PC-9 (cell line): ENCODE measurements at regions not wholly inside any gene's neighbourhood (a gene's known extent, or its start where the extent isn't known, plus 50 kb on each side); places are given as distances from the start of the nearest gene placed in this dataset.

ENCODE experiments used
- BruUV-seq: library from RNA; stranded (reverse); fragments of 400-500 nt; replicated peaks from 2 replicates; lab custom pipeline; 2021; lab: Mats Ljungman, UMichigan
- CTCF ChIA-PET: fragments of 300-600 bp; sonication (Branson Sonifier 250); formaldehyde crosslinking; loops from one replicate; lab custom pipeline; 2022; ENCODE audit warnings: antibody characterized with exemption; lab: Charles Lee
- POLR2A ChIA-PET: fragments of 300-600 bp; sonication (Branson Sonifier 250); formaldehyde crosslinking; loops from one replicate; lab custom pipeline; 2022; ENCODE audit warnings: antibody characterized with exemption; ENCODE audit not compliant: unreplicated experiment; lab: Charles Lee
- DNase-seq, 2 experiments: peaks; one replicate each; pipeline versions ENCODE4 v3.0.0 to v3.0.0-alpha.2; 2015 to 2022; ENCODE audit warnings: mixed read lengths in 1 of 2
- H2AFZ ChIP-seq: fragments of 200-600 bp; sonication (generic); 2 replicates; pipeline ENCODE4 v1.8.1; 2017; ENCODE audit warnings: antibody characterized with exemption
- H3F3A ChIP-seq: fragments of 200-600 bp; sonication (generic); 2 replicates; pipeline ENCODE4 v1.8.1; 2017; ENCODE audit warnings: antibody characterized with exemption, mild to moderate bottlenecking, low read depth; ENCODE audit not compliant: insufficient read depth
- H3K27ac ChIP-seq: fragments of 200-600 bp; sonication (generic); 2 replicates; pipeline ENCODE4 v1.6.1; 2016; ENCODE audit warnings: mixed run types
- H3K27me3 ChIP-seq: fragments of 200-600 bp; sonication (generic); 2 replicates; pipeline ENCODE4 v1.6.1; 2016; ENCODE audit warnings: low read depth, mixed run types; ENCODE audit not compliant: insufficient read depth
- H3K36me3 ChIP-seq: fragments of 200-600 bp; sonication (generic); 2 replicates; pipeline ENCODE4 v1.6.1; 2016; ENCODE audit warnings: low read depth, mixed run types
- H3K4me1 ChIP-seq: fragments of 200-600 bp; sonication (generic); replicated peaks from 2 replicates; pipeline ENCODE4 v1.6.1; 2016; ENCODE audit warnings: mixed run types; ENCODE audit not compliant: insufficient read depth
- H3K4me2 ChIP-seq: fragments of 200-600 bp; sonication (generic); 2 replicates; pipeline ENCODE4 v1.6.1; 2017; ENCODE audit warnings: mixed run types
- H3K4me3 ChIP-seq: fragments of 200-600 bp; sonication (generic); 2 replicates; pipeline ENCODE4 v1.6.1; 2016; ENCODE audit warnings: mixed run types
- H3K79me2 ChIP-seq: fragments of 200-600 bp; sonication (generic); 2 replicates; pipeline ENCODE4 v1.6.1; 2017; ENCODE audit warnings: low read depth, mixed run types
- H3K9me2 ChIP-seq: fragments of 200-600 bp; sonication (generic); 2 replicates; pipeline ENCODE4 v1.8.1; 2017; ENCODE audit warnings: mild to moderate bottlenecking; ENCODE audit not compliant: insufficient read depth
- H3K9me3 ChIP-seq: fragments of 200-600 bp; sonication (generic); 2 replicates; pipeline ENCODE4 v1.8.1; 2016; ENCODE audit warnings: low read depth; ENCODE audit not compliant: insufficient read depth
- H4K20me1 ChIP-seq: fragments of 200-600 bp; sonication (generic); 2 replicates; pipeline ENCODE4 v1.8.1; 2017; ENCODE audit not compliant: insufficient read depth
- CTCF ChIP-seq: fragments of 200-600 bp; sonication (generic); conservative IDR thresholded peaks from 2 replicates; pipeline ENCODE4 v1.6.1; 2017; ENCODE audit warnings: mixed run types, antibody characterized with exemption, mild to moderate bottlenecking, moderate library complexity
- EZH2 ChIP-seq: fragments of 200-600 bp; sonication (generic); IDR thresholded peaks from 2 replicates; pipeline ENCODE4 v1.8.0; 2017; ENCODE audit warnings: antibody characterized with exemption, low read depth
- intact Hi-C: fragments of 100-400 bp; cut with micrococcal nuclease; formaldehyde crosslinking; loops from one replicate; pipeline ENCODE4 v1.10.0; 2022; ENCODE audit not compliant: unreplicated experiment

- BruUV-seq, result no TSS peak
- Histone ChIP-seq H2AFZ (no peak overlapping the region), H3K9me2 (no peaks in the 10 kb centered on the region), H3K27me3 (no peaks in the 10 kb centered on the region), H3K4me2 (no peak overlapping the region), H3F3A (no peaks in the 10 kb centered on the region), H4K20me1 (no peaks in the 10 kb centered on the region), H3K79me2 (no peaks in the 10 kb centered on the region), H3K9me3 (no peaks in the 10 kb centered on the region), H3K4me1 (peaks cover 6% of the 10 kb centered on the region), H3K4me3 (no peak overlapping the region), H3K27ac (no peak overlapping the region), H3K36me3 (no peaks in the 10 kb centered on the region)
- CTCF ChIA-PET, result no interaction called here
- POLR2A ChIA-PET, result no interaction called here
- intact Hi-C loops, result no loop called here
- TF ChIP-seq EZH2 (no peak), CTCF (no peak)
- no peak for DNase-seq
These were observed 118.3 kb upstream of the BOD1 start for GRCh38 chr5:173734716-173735115.

GRCh38 chr5:173735184-173735583 lies 118.7 kb upstream of the BOD1 start:
- Histone ChIP-seq H3K79me2 (no peaks in the 10 kb centered on the region), H3K4me2 (no peak overlapping the region), H2AFZ (no peak overlapping the region), H3K4me1 (peaks cover 6% of the 10 kb centered on the region), H4K20me1 (no peaks in the 10 kb centered on the region), H3K4me3 (no peak overlapping the region), H3K27me3 (no peaks in the 10 kb centered on the region), H3K9me3 (no peaks in the 10 kb centered on the region), H3K27ac (no peak overlapping the region), H3K36me3 (no peaks in the 10 kb centered on the region), H3F3A (no peaks in the 10 kb centered on the region), H3K9me2 (no peaks in the 10 kb centered on the region)
- no peak for DNase-seq
- TF ChIP-seq EZH2, result no peak
- no peak for TF ChIP-seq CTCF
- no TSS peak for BruUV-seq
- intact Hi-C loops, result no loop called here
- POLR2A ChIA-PET, result no interaction called here
- CTCF ChIA-PET, result no interaction called here

- CTCF ChIA-PET, result no interaction called here
- Histone ChIP-seq H4K20me1 (no peaks in the 10 kb centered on the region), H3K27me3 (no peaks in the 10 kb centered on the region), H3K79me2 (no peaks in the 10 kb centered on the region), H3K36me3 (no peaks in the 10 kb centered on the region), H3K9me2 (no peaks in the 10 kb centered on the region), H3K4me1 (peaks cover 6% of the 10 kb centered on the region), H3K4me3 (no peak overlapping the region), H3K4me2 (no peak overlapping the region), H3F3A (no peaks in the 10 kb centered on the region), H3K9me3 (no peaks in the 10 kb centered on the region), H3K27ac (no peak overlapping the region), H2AFZ (no peak overlapping the region)
- no TSS peak for BruUV-seq
- no peak for TF ChIP-seq CTCF
- TF ChIP-seq EZH2, result no peak
- POLR2A ChIA-PET, result no interaction called here
- intact Hi-C loops, result no loop called here
- no peak for DNase-seq
These were observed 119.2 kb upstream of the BOD1 start for GRCh38 chr5:173735691-173736090.
